NB4 (cell line): ENCODE measurements at regions not wholly inside any gene's neighbourhood (a gene's known extent, or its start where the extent isn't known, plus 50 kb on each side); places are given as distances from the start of the nearest gene placed in this dataset.

Experiments used
- POLR2A ChIP-seq: IDR thresholded peaks from 2 replicates; pipeline ENCODE4 v1.6.1; 2011; ENCODE audit warnings: mild to moderate bottlenecking; ENCODE audit not compliant: insufficient read length; ENCODE audit errors: extremely low read depth
- TF ChIP-seq, protein P1 (sequence below): IDR thresholded peaks from one replicate; pipeline ENCODE4 v1.5.1; 2012; ENCODE audit warnings: low read depth, low read length

DNA sequence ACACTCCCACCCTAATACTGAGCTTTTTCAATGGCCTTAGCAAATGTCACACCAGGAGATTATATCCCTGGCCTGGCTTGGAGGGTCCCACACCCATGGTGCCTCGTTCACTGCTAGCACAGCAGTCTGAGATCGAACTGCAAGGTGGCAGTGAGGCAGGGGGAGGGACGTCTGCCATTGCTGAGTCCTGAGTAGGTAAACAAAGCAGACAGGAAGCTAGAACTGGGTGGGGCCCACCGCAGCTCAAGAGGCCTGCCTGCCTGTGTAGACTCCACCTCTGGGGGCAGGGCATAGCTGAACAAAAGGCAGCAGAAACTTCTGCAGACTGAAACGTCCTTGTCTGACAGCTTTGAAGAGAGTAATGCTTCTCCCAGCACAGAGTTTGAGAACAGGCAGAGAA, 338.9 kb upstream of the MBL2 start:
- TF ChIP-seq, protein P1, sequence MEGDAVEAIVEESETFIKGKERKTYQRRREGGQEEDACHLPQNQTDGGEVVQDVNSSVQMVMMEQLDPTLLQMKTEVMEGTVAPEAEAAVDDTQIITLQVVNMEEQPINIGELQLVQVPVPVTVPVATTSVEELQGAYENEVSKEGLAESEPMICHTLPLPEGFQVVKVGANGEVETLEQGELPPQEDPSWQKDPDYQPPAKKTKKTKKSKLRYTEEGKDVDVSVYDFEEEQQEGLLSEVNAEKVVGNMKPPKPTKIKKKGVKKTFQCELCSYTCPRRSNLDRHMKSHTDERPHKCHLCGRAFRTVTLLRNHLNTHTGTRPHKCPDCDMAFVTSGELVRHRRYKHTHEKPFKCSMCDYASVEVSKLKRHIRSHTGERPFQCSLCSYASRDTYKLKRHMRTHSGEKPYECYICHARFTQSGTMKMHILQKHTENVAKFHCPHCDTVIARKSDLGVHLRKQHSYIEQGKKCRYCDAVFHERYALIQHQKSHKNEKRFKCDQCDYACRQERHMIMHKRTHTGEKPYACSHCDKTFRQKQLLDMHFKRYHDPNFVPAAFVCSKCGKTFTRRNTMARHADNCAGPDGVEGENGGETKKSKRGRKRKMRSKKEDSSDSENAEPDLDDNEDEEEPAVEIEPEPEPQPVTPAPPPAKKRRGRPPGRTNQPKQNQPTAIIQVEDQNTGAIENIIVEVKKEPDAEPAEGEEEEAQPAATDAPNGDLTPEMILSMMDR: no peak
- no peak for TF ChIP-seq POLR2A
